B cell (primary cell): ENCODE measurements at regions not wholly inside any gene's neighbourhood (a gene's known extent, or its start where the extent isn't known, plus 50 kb on each side); places are given as distances from the start of the nearest gene placed in this dataset.

Source experiments
- ATAC-seq: fragments of 200-7000 bp; cut with Tn5 transposase; one replicate; pipeline ENCODE4 v1.10.0; 2021; ENCODE audit warnings: low read depth, mild to moderate bottlenecking, moderate number of reproducible peaks, moderate library complexity
- CTCF ChIA-PET: fragments of 350-600 bp; sonication (Branson Sonifier 250); formaldehyde crosslinking; loops from one replicate; lab custom pipeline; 2021; ENCODE audit warnings: antibody characterized with exemption, inconsistent platforms; lab: Charles Lee
- POLR2A ChIA-PET: fragments of 350-600 bp; sonication (Branson Sonifier 250); formaldehyde crosslinking; loops from one replicate; lab custom pipeline; 2021; ENCODE audit warnings: antibody characterized with exemption; lab: Charles Lee
- DNase-seq: peaks from one replicate; pipeline ENCODE4 v3.0.0; 2013
- H2AFZ ChIP-seq: 2 replicates; pipeline ENCODE4 v1.6.1; 2012; ENCODE audit warnings: mild to moderate bottlenecking, low read depth, low read length; ENCODE audit not compliant: insufficient read depth, poor library complexity, severe bottlenecking
- H3K27ac ChIP-seq, 2 donors: 1 replicate in 1 of 2; 2 replicates in 1 of 2; pipeline ENCODE4 v1.5.1; 2012 to 2013; ENCODE audit warnings: low read length in 2 of 2, mild to moderate bottlenecking in 2 of 2, moderate library complexity in 1 of 2
- H3K27me3 ChIP-seq, 4 experiments: fragments of 200-600 bp in 1 of 4; sonication (generic) in 1 of 4; replicated peaks in 1 of 4; 1 replicate in 2 of 4; 2 replicates in 2 of 4; pipeline versions ENCODE4 v1.6.1 to v1.7.0; 2013 to 2016; ENCODE audit warnings: low read length in 3 of 4, mild to moderate bottlenecking in 2 of 4, mixed read lengths in 1 of 4, moderate library complexity in 1 of 4; ENCODE audit not compliant: insufficient read depth in 4 of 4, control insufficient read depth in 3 of 4; ENCODE audit errors: control extremely low read depth in 1 of 4
- H3K36me3 ChIP-seq, 2 experiments: replicated peaks in 1 of 2; 1 replicate in 1 of 2; 2 replicates in 1 of 2; pipeline versions ENCODE4 v1.6.1 to v1.7.1; 2013; ENCODE audit warnings: low read length in 1 of 2; ENCODE audit not compliant: insufficient read depth in 2 of 2, control insufficient read depth in 1 of 2; ENCODE audit errors: control extremely low read depth in 1 of 2, extremely low read depth in 1 of 2
- H3K4me1 ChIP-seq, 2 donors: fragments of 200-600 bp in 1 of 2; sonication (generic) in 1 of 2; 1 replicate in 1 of 2; 2 replicates in 1 of 2; pipeline versions ENCODE4 v1.5.1 to v1.6.1; 2013 to 2017; ENCODE audit warnings: low read length in 2 of 2; ENCODE audit not compliant: control insufficient read depth in 2 of 2, insufficient read depth in 2 of 2
- H3K4me2 ChIP-seq: replicated peaks from 2 replicates; pipeline ENCODE3; 2012; ENCODE audit warnings: mild to moderate bottlenecking, low read depth, low read length; ENCODE audit not compliant: poor library complexity, severe bottlenecking
- H3K4me3 ChIP-seq, 5 experiments: fragments of 200-600 bp in 1 of 5; sonication (generic) in 1 of 5; 1 replicate in 3 of 5; 2 replicates in 2 of 5; pipeline versions ENCODE4 v1.5.1 to v1.7.0; 2011 to 2016; ENCODE audit warnings: low read length in 4 of 5, mild to moderate bottlenecking in 4 of 5, low read depth in 2 of 5, control low read depth in 1 of 5, moderate library complexity in 1 of 5; ENCODE audit not compliant: insufficient read depth in 1 of 5; ENCODE audit errors: control extremely low read depth in 1 of 5, extremely low read depth in 1 of 5
- H3K79me2 ChIP-seq: fragments of 200-600 bp; sonication (generic); one replicate; pipeline ENCODE4 v1.6.0; 2016; ENCODE audit warnings: low read length; ENCODE audit not compliant: control insufficient read depth, insufficient read depth
- H3K9ac ChIP-seq: fragments of 200-600 bp; sonication (generic); 2 replicates; pipeline ENCODE4 v1.6.1; 2017; ENCODE audit warnings: mild to moderate bottlenecking, low read length, moderate library complexity
- H3K9me3 ChIP-seq, 3 donors: one replicate each; pipeline versions ENCODE4 v1.6.1 to v1.7.1; 2013; ENCODE audit warnings: low read length in 2 of 3; ENCODE audit not compliant: control insufficient read depth in 2 of 3, insufficient read depth in 1 of 3; ENCODE audit errors: control extremely low read depth in 1 of 3
- H4K20me1 ChIP-seq: 2 replicates; pipeline ENCODE4 v1.6.0; 2012; ENCODE audit warnings: mild to moderate bottlenecking, low read length; ENCODE audit not compliant: insufficient read depth, control insufficient read depth, poor library complexity, severe bottlenecking
- H3K27ac Mint-ChIP-seq: one replicate; pipeline ENCODE4 v1.8.0; 2021; ENCODE audit warnings: mixed read lengths
- H3K27me3 Mint-ChIP-seq: one replicate; pipeline ENCODE4 v1.8.0; 2021; ENCODE audit warnings: mixed read lengths
- H3K4me1 Mint-ChIP-seq: one replicate; pipeline ENCODE4 v1.8.0; 2021; ENCODE audit warnings: mixed read lengths
- H3K4me3 Mint-ChIP-seq: one replicate; pipeline ENCODE4 v1.8.0; 2021; ENCODE audit warnings: mixed read lengths
- H3K9me3 Mint-ChIP-seq: one replicate; pipeline ENCODE4 v1.8.0; 2022; ENCODE audit warnings: mixed read lengths; ENCODE audit not compliant: insufficient read depth
- CTCF ChIP-seq: fragments of 200-600 bp; IDR thresholded peaks from one replicate; pipeline ENCODE4 v1.8.0; 2022; ENCODE audit warnings: antibody characterized with exemption, mild to moderate bottlenecking
- EZH2 ChIP-seq: IDR thresholded peaks from 2 replicates; pipeline ENCODE4 v1.6.1; 2012; ENCODE audit warnings: borderline replicate concordance, low read depth, mild to moderate bottlenecking, moderate library complexity, low read length; ENCODE audit not compliant: insufficient read depth, poor library complexity, severe bottlenecking
- WGBS: methylation state at CpG from one replicate; pipeline ENCODE4 v1.1.5; 2013; ENCODE audit warnings: missing lambda C conversion rate; ENCODE audit not compliant: insufficient coverage; 5-methylcytosine and 5-hydroxymethylcytosine counted together
- intact Hi-C: fragments of 100-400 bp; cut with micrococcal nuclease; formaldehyde crosslinking; loops from one replicate; pipeline ENCODE4 v1.10.0; 2022

DNA sequence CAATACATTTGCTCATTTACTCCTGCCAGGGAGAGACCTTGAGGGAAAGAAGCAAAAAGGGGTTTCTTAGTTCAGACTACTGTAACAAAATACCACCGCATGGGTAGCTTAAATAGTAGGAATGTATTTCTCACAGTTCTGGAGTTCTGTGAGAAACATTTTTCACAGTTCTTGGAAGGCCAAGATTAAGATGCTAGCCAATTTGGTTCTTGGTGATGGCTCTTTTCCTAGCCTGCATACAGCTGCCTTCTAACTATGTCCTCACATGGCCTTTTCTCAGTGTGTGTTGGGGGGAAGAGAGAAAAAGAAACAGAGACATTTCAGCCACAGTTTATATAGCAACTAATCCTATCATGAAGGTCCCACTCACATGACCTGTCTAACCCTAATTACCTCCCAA, 1644.7 kb upstream of the C9orf72 start:
- CTCF ChIA-PET, result no interaction called here
- Histone ChIP-seq H2AFZ (no peak overlapping the region), H3K4me3 (no peak overlapping the region), H3K36me3 (no peaks in the 10 kb centered on the region), H3K9me3 (peaks cover 0 to 10% (median 0%) of the 10 kb centered on the region in 3 donors), H3K27me3 (peaks cover 0 to 24% (median 1%) of the 10 kb centered on the region in 4 experiments), H4K20me1 (no peaks in the 10 kb centered on the region), H3K9ac (no peak overlapping the region), H3K79me2 (no peaks in the 10 kb centered on the region), H3K4me2 (no peak overlapping the region), H3K4me1 (peaks cover 2% of the 10 kb centered on the region in 2 donors), H3K27ac (no peak overlapping the region)
- no peak for DNase-seq
- intact Hi-C loops, result no loop called here
- TF ChIP-seq CTCF (no peak), EZH2 (no peak)
- Mint-ChIP-seq H3K27ac (no peak overlapping the region), H3K9me3 (no peaks in the 10 kb centered on the region), H3K27me3 (peaks cover 21% of the 10 kb centered on the region), H3K4me1 (peaks cover 5% of the 10 kb centered on the region), H3K4me3 (no peak overlapping the region)
- no CpG with 5 or more reads among the region's 1 CpG for WGBS
- no peak for ATAC-seq
- POLR2A ChIA-PET, result no interaction called here

DNA sequence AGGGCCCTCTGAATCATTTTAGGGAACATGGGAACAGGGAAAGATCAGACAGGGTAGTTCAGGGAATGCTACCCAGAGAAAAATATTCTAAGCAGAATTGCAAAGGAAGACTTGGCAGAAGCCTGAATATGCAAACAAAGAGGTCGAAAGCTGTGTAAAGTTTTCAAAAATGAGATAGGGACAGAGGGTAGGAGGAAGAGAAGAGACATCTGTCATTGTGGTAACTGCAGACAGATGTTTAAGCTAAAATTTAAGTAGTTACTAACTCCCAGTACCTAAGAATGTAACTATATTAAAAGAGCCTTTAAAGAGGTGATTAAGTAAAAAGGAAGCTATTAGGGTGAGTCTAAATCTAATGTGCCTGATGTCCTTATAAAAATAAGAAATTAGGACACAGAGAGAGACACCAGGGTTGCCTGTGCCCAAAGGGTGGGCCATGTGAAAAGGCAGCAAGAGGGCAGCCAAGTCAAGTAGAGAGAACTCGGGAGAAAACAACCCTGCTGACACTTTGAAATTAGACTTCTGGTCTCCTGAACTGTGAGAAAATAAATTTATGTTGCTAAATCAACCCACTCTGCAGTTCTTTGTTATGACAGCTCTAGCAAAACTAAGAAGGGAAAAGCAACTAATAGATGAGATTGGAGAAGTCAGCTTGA, 1647.4 kb upstream of the C9orf72 start:
- ChIA-PET POLR2A (no interaction called here), CTCF (no interaction called here)
- no peaks in the 10 kb centered on the region for H3K79me2 ChIP-seq

More for the DNA sequence above, 1647.4 kb upstream of the C9orf72 start:
- peaks cover 0 to 2% (median 0%) of the 10 kb centered on the region in 4 experiments for H3K27me3 ChIP-seq
- H3K9me3 Mint-ChIP-seq, result no peaks in the 10 kb centered on the region
- intact Hi-C loops, result no loop called here
- H3K4me2 ChIP-seq, result no peak overlapping the region
- no peaks in the 10 kb centered on the region for H3K4me1 ChIP-seq
- peaks cover 0 to 3% (median 0%) of the 10 kb centered on the region in 3 donors for H3K9me3 ChIP-seq
- no peak overlapping the region for H3K4me3 Mint-ChIP-seq
- WGBS, result 20% methylated on average over 1 of the region's 2 CpGs
- no peak overlapping the region for H3K9ac ChIP-seq
- no peaks in the 10 kb centered on the region for H3K36me3 ChIP-seq
- no peak for TF ChIP-seq EZH2
- no peak for TF ChIP-seq CTCF
- H2AFZ ChIP-seq, result no peak overlapping the region
- no peaks in the 10 kb centered on the region for H4K20me1 ChIP-seq
- DNase-seq (no peak), ATAC-seq (no peak)
- H3K4me3 ChIP-seq, result no peak overlapping the region
- H3K4me1 Mint-ChIP-seq, result no peaks in the 10 kb centered on the region
- H3K27ac Mint-ChIP-seq, result no peak overlapping the region
- H3K27ac ChIP-seq, result no peak overlapping the region
- peaks cover 6% of the 10 kb centered on the region for H3K27me3 Mint-ChIP-seq
